ENCODE measurements at regions not wholly inside any gene's neighbourhood (a gene's known extent, or its start where the extent isn't known, plus 50 kb on each side); places are given as distances from the start of the nearest gene placed in this dataset.

DNA sequence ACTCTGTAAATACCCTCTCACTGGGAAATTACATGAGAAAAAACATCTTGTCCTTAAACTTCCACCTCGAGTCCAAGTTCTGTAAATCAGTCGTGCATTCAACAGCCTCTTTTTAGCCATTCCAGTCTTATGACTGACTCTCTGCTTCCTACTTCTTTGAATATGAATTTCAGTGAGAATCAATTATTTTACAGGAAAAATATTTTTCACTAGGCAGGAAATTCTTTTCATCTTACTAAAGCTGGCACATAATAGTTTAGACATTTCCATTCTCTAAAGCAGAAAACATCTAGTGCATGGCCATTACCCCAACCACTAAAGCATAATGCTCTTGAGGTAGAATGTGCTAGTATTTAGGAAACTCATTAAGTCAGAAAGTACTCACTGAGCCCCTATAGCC, 565.7 kb upstream of the FAT1 start:
- H3K27me3 Mint-ChIP-seq (ENCODE audit: insufficient read depth) = no peaks in the 10 kb centered on the region
- peak; percentile 11 for DNase-seq
- H3K9me3 Mint-ChIP-seq = no peaks in the 10 kb centered on the region
- TF ChIP-seq, protein P1, sequence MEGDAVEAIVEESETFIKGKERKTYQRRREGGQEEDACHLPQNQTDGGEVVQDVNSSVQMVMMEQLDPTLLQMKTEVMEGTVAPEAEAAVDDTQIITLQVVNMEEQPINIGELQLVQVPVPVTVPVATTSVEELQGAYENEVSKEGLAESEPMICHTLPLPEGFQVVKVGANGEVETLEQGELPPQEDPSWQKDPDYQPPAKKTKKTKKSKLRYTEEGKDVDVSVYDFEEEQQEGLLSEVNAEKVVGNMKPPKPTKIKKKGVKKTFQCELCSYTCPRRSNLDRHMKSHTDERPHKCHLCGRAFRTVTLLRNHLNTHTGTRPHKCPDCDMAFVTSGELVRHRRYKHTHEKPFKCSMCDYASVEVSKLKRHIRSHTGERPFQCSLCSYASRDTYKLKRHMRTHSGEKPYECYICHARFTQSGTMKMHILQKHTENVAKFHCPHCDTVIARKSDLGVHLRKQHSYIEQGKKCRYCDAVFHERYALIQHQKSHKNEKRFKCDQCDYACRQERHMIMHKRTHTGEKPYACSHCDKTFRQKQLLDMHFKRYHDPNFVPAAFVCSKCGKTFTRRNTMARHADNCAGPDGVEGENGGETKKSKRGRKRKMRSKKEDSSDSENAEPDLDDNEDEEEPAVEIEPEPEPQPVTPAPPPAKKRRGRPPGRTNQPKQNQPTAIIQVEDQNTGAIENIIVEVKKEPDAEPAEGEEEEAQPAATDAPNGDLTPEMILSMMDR (IDR thresholded peaks at IDR 0.05) = no peak
- peaks cover 48% of the 10 kb centered on the region for H3K4me1 Mint-ChIP-seq (ENCODE audit: low read depth)
- H3K36me3 Mint-ChIP-seq (ENCODE audit: low read depth) = no peaks in the 10 kb centered on the region
- H3K27ac Mint-ChIP-seq = peak overlapping the region; percentile 58; the same call in 1 of the 2 replicates
- 0 out of 2 replicates have a peak overlapping the region, but pooled peaks have one; percentile 4 for H3K4me3 Mint-ChIP-seq

DNA sequence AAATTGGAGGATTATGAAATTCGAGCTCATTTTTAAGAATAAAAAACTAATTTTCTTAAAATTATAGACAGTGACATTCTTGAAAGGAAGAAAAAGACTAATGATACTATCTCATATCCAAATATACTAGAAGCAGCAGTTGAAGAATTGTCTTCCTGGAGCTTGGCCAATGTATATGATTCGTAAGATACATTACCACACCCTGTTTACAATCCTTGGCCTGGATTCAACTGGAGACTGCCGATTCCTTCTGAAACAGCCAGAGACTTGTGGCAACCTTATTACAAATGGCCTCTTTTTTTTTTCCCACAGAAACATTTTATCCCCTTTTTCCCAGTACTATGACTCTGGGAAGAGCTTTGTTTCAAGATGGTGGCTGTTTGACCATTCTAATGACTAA, 571.2 kb upstream of the FAT1 start:
- Mint-ChIP-seq H3K9me3 (peaks cover 24% of the 10 kb centered on the region), H3K27me3 (ENCODE audit: insufficient read depth) (no peaks in the 10 kb centered on the region)

DNA sequence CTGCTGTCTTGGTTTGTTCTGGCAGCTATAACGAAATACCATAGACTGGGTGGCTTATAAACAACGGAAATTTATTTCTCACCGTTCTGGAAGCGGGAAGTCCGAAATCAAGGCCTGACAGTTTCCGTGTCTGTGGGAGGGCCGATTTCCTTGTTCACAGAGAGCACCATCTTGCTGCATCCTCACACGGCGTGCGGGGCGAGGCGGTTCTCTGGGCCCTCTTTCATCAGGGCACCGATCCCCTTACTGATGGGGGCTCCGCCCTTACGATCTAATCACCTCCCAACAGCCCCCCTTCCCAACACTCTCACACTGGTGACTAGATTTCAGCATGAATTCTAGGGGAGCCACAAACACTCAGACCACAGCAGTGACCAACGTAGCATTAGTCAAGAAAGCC, 578.3 kb upstream of the FAT1 start:
- Mint-ChIP-seq H3K36me3 (ENCODE audit: low read depth) (peaks cover 11% of the 10 kb centered on the region), H3K27me3 (ENCODE audit: insufficient read depth) (0 out of 2 replicates have a peak, but pooled peaks cover 2% of the 10 kb centered on the region), H3K4me3 (no peak overlapping the region), H3K27ac (peak overlapping the region; percentile 64), H3K9me3 (peaks cover 8% of the 10 kb centered on the region), H3K4me1 (ENCODE audit: low read depth) (peaks cover 39% of the 10 kb centered on the region)
- TF ChIP-seq, protein P1 (IDR thresholded peaks at IDR 0.05) = no peak
- no peak for DNase-seq

More for the DNA sequence above, 571.2 kb upstream of the FAT1 start:
- Mint-ChIP-seq H3K36me3 (ENCODE audit: low read depth) (peaks cover 27% of the 10 kb centered on the region), H3K4me1 (ENCODE audit: low read depth) (peaks cover 16% of the 10 kb centered on the region), H3K4me3 (no peak overlapping the region), H3K27ac (no peak overlapping the region)
- TF ChIP-seq, protein P1 (IDR thresholded peaks at IDR 0.05) = no peak
- peak; percentile 11 for DNase-seq

DNA sequence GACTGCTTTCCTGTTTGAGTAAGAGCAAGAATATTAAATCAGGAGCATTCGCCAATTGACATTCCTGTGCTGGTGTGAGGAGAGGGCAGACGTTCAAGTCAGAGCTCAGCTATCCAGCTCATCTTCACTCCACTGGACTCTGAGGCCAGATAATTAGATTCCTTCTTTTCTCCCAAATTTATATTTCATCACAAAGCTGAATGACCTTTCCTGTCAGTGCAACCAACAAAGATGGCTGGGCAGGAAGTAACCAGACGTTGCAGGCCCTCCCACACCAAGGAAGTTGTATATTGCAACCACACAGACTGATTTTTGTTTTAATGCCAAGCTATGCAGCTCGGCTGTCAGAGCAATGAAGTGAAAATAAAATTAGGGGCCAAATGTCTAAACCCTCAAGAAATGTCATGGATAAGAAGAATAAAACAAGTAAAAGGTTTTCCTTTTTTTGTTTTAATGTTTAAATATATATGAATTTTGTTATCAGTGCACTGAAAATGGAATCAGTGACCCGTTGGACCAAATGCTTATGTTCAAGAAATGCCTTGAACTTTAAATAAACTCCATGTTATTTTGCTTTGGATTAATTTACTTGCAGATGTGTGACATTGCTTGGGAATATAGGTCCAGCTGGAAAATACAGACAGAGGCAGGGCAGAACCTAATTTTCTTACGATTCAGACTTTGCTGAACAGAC, 578.9 kb upstream of the FAT1 start:
- peaks cover 1% of the 10 kb centered on the region; the same call in 1 of the 2 replicates for H3K9me3 Mint-ChIP-seq
- H3K27ac Mint-ChIP-seq = peak overlapping the region; percentile 64
- TF ChIP-seq, protein P1 (IDR thresholded peaks at IDR 0.05) = no peak
- DNase-seq = peak; percentile 21
- 0 out of 2 replicates have a peak, but pooled peaks cover 2% of the 10 kb centered on the region for H3K27me3 Mint-ChIP-seq (ENCODE audit: insufficient read depth)
- peaks cover 46% of the 10 kb centered on the region for H3K4me1 Mint-ChIP-seq (ENCODE audit: low read depth)
- H3K36me3 Mint-ChIP-seq (ENCODE audit: low read depth) = peaks cover 9% of the 10 kb centered on the region
- H3K4me3 Mint-ChIP-seq = no peak overlapping the region

DNA sequence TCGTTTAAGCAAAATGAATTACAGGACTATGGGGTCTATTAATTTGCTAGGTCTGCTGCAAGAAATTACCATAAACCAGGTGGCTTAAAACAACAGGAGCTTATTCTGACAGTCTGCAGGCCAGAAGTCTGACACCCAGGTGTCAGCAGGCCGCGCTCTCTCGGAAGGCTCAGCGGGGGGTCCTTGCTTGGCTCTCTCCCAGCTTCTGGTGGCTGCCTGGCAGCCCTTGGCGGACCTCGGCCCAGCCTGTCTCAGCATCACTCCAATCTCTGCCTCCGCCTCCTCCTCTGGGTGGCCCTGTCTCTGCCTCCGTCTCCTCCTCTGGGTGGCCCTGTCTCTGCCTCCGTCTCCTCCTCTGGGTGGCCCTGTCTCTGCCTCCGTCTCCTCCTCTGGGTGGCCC, 580.5 kb upstream of the FAT1 start:
- H3K27me3 Mint-ChIP-seq (ENCODE audit: insufficient read depth) = 0 out of 2 replicates have a peak, but pooled peaks cover 2% of the 10 kb centered on the region
- H3K4me1 Mint-ChIP-seq (ENCODE audit: low read depth) = peaks cover 51% of the 10 kb centered on the region
- H3K36me3 Mint-ChIP-seq (ENCODE audit: low read depth) = peaks cover 5% of the 10 kb centered on the region; the same call in 1 of the 2 replicates
- H3K27ac Mint-ChIP-seq = no peak overlapping the region
- TF ChIP-seq, protein P1 (IDR thresholded peaks at IDR 0.05) = no peak
- DNase-seq = no peak
- H3K4me3 Mint-ChIP-seq = no peak overlapping the region
- no peaks in the 10 kb centered on the region for H3K9me3 Mint-ChIP-seq

Measured in HFFc6 (cell line).